ENCODE measurements at regions not wholly inside any gene's neighbourhood (a gene's known extent, or its start where the extent isn't known, plus 50 kb on each side); places are given as distances from the start of the nearest gene placed in this dataset.

- no peak for TF ChIP-seq HDGF (IDR thresholded peaks at IDR 0.05; ENCODE audit: borderline replicate concordance)
- TF ChIP-seq FOXA1 (IDR thresholded peaks at IDR 0.05), result no peak
- no peak for TF ChIP-seq FOXK2 (IDR thresholded peaks at IDR 0.05)
- no peak for TF ChIP-seq TARDBP (IDR thresholded peaks at IDR 0.05)
- no peak for TF ChIP-seq L3MBTL2 (conservative IDR thresholded peaks at IDR 0.05)
- POLR2A ChIA-PET, result no interaction called here
- no peak for DNase-seq (ENCODE audit: extremely low spot score)
- CTCF ChIA-PET, result no interaction called here
Observed at GRCh38 chr3:18064586-18064985, 322.2 kb upstream of the TBC1D5 start.

GRCh38 chr3:18062657-18063025 is 320.2 kb upstream of the TBC1D5 start:
- TF ChIP-seq NFRKB (IDR thresholded peaks at IDR 0.05) (no peak), ELF4 (IDR thresholded peaks at IDR 0.05) (no peak), CTBP1 (IDR thresholded peaks at IDR 0.05; ENCODE audit: borderline replicate concordance) (no peak), PKNOX1 (IDR thresholded peaks at IDR 0.05) (no peak), FOXK2 (IDR thresholded peaks at IDR 0.05) (no peak), FOXA1 (IDR thresholded peaks at IDR 0.05) (no peak), TARDBP (IDR thresholded peaks at IDR 0.05) (no peak), ZNF384 (IDR thresholded peaks at IDR 0.05) (no peak), HDGF (IDR thresholded peaks at IDR 0.05; ENCODE audit: borderline replicate concordance) (no peak), SUZ12 (IDR thresholded peaks at IDR 0.05) (no peak), L3MBTL2 (conservative IDR thresholded peaks at IDR 0.05) (no peak), BHLHE40 (IDR thresholded peaks at IDR 0.05; ENCODE audit: borderline replicate concordance) (no peak), SP1 (IDR thresholded peaks at IDR 0.05) (no peak)
- no peak for DNase-seq (ENCODE audit: extremely low spot score)
- ChIA-PET POLR2A (no interaction called here), CTCF (interaction anchor here (0.6 kb wide), 1 partner anchor 1895 kb away, joined by 6 read pairs; no protein-coding TSS in a partner anchor)

- CTCF ChIA-PET, result interaction anchor here (0.6 kb wide), 1 partner anchor 1896 kb away, joined by 6 read pairs; no protein-coding TSS in a partner anchor
- DNase-seq (ENCODE audit: extremely low spot score), result no peak
- TF ChIP-seq SP1 (IDR thresholded peaks at IDR 0.05), result no peak
- POLR2A ChIA-PET, result no interaction called here
Observed at GRCh38 chr3:18061737-18062656, 319.6 kb upstream of the TBC1D5 start.

GRCh38 chr3:18058666-18059065 is 316.2 kb upstream of the TBC1D5 start:
- POLR2A ChIA-PET, result no interaction called here
- CTCF ChIA-PET, result no interaction called here
- TF ChIP-seq TARDBP (IDR thresholded peaks at IDR 0.05), result no peak
- no peak for TF ChIP-seq FOXK2 (IDR thresholded peaks at IDR 0.05)
- TF ChIP-seq CTBP1 (IDR thresholded peaks at IDR 0.05; ENCODE audit: borderline replicate concordance), result no peak
- no peak for TF ChIP-seq SP1 (IDR thresholded peaks at IDR 0.05)
- TF ChIP-seq BHLHE40 (IDR thresholded peaks at IDR 0.05; ENCODE audit: borderline replicate concordance), result no peak
- TF ChIP-seq ARNT (IDR thresholded peaks at IDR 0.05), result no peak
- no peak for TF ChIP-seq ZNF384 (IDR thresholded peaks at IDR 0.05)
- TF ChIP-seq HDGF (IDR thresholded peaks at IDR 0.05; ENCODE audit: borderline replicate concordance), result no peak
- TF ChIP-seq NFRKB (IDR thresholded peaks at IDR 0.05), result no peak
- TF ChIP-seq PKNOX1 (IDR thresholded peaks at IDR 0.05), result no peak
- no peak for TF ChIP-seq SUZ12 (IDR thresholded peaks at IDR 0.05)
- no peak for TF ChIP-seq FOXA1 (IDR thresholded peaks at IDR 0.05)
- no peak for TF ChIP-seq LEF1 (IDR thresholded peaks at IDR 0.05; ENCODE audit: borderline replicate concordance)
- no peak for TF ChIP-seq ELF4 (IDR thresholded peaks at IDR 0.05)
- no peak for TF ChIP-seq L3MBTL2 (conservative IDR thresholded peaks at IDR 0.05)
- no peak for TF ChIP-seq FOXM1 (IDR thresholded peaks at IDR 0.05; ENCODE audit: borderline replicate concordance)
- DNase-seq (ENCODE audit: extremely low spot score), result no peak

GRCh38 chr3:18057471-18058091 is 315.1 kb upstream of the TBC1D5 start:
- CTCF ChIA-PET, result no interaction called here
- no peak for TF ChIP-seq ARNT (IDR thresholded peaks at IDR 0.05)
- TF ChIP-seq SUZ12 (IDR thresholded peaks at IDR 0.05), result no peak
- no peak for TF ChIP-seq LEF1 (IDR thresholded peaks at IDR 0.05; ENCODE audit: borderline replicate concordance)
- no peak for TF ChIP-seq ELF4 (IDR thresholded peaks at IDR 0.05)
- no peak for TF ChIP-seq PKNOX1 (IDR thresholded peaks at IDR 0.05)
- TF ChIP-seq FOXA1 (IDR thresholded peaks at IDR 0.05), result no peak
- TF ChIP-seq ZNF384 (IDR thresholded peaks at IDR 0.05), result no peak
- TF ChIP-seq FOXM1 (IDR thresholded peaks at IDR 0.05; ENCODE audit: borderline replicate concordance), result no peak
- no peak for TF ChIP-seq TARDBP (IDR thresholded peaks at IDR 0.05)
- no peak for TF ChIP-seq SP1 (IDR thresholded peaks at IDR 0.05)
- no peak for TF ChIP-seq HDGF (IDR thresholded peaks at IDR 0.05; ENCODE audit: borderline replicate concordance)
- TF ChIP-seq FOXK2 (IDR thresholded peaks at IDR 0.05), result no peak
- TF ChIP-seq L3MBTL2 (conservative IDR thresholded peaks at IDR 0.05), result no peak
- TF ChIP-seq BHLHE40 (IDR thresholded peaks at IDR 0.05; ENCODE audit: borderline replicate concordance), result no peak
- TF ChIP-seq CTBP1 (IDR thresholded peaks at IDR 0.05; ENCODE audit: borderline replicate concordance), result no peak
- TF ChIP-seq NFRKB (IDR thresholded peaks at IDR 0.05), result no peak
- POLR2A ChIA-PET, result no interaction called here
- no peak for DNase-seq (ENCODE audit: extremely low spot score)

GRCh38 chr3:18054625-18055024 is 312.2 kb upstream of the TBC1D5 start:
- POLR2A ChIA-PET, result no interaction called here
- TF ChIP-seq HDGF (IDR thresholded peaks at IDR 0.05; ENCODE audit: borderline replicate concordance), result no peak
- TF ChIP-seq L3MBTL2 (conservative IDR thresholded peaks at IDR 0.05), result no peak
- no peak for TF ChIP-seq SP1 (IDR thresholded peaks at IDR 0.05)
- TF ChIP-seq FOXM1 (IDR thresholded peaks at IDR 0.05; ENCODE audit: borderline replicate concordance), result no peak
- no peak for TF ChIP-seq NFRKB (IDR thresholded peaks at IDR 0.05)
- TF ChIP-seq CTBP1 (IDR thresholded peaks at IDR 0.05; ENCODE audit: borderline replicate concordance), result no peak
- TF ChIP-seq PKNOX1 (IDR thresholded peaks at IDR 0.05), result no peak
- no peak for TF ChIP-seq FOXA1 (IDR thresholded peaks at IDR 0.05)
- TF ChIP-seq LEF1 (IDR thresholded peaks at IDR 0.05; ENCODE audit: borderline replicate concordance), result no peak
- no peak for TF ChIP-seq BHLHE40 (IDR thresholded peaks at IDR 0.05; ENCODE audit: borderline replicate concordance)
- TF ChIP-seq SUZ12 (IDR thresholded peaks at IDR 0.05), result no peak
- TF ChIP-seq FOXK2 (IDR thresholded peaks at IDR 0.05), result no peak
- no peak for TF ChIP-seq ARNT (IDR thresholded peaks at IDR 0.05)
- no peak for TF ChIP-seq TARDBP (IDR thresholded peaks at IDR 0.05)
- CTCF ChIA-PET, result no interaction called here
- no peak for DNase-seq (ENCODE audit: extremely low spot score)

Measured in HEK293T (cell line).